ENCODE measurements at regions not wholly inside any gene's neighbourhood (a gene's known extent, or its start where the extent isn't known, plus 50 kb on each side); places are given as distances from the start of the nearest gene placed in this dataset.
"Not testable (repeated sequence)": the region's sequence is repeated elsewhere in the genome, so short reads cannot be mapped to it uniquely, and the experiment has no call there.

DNA sequence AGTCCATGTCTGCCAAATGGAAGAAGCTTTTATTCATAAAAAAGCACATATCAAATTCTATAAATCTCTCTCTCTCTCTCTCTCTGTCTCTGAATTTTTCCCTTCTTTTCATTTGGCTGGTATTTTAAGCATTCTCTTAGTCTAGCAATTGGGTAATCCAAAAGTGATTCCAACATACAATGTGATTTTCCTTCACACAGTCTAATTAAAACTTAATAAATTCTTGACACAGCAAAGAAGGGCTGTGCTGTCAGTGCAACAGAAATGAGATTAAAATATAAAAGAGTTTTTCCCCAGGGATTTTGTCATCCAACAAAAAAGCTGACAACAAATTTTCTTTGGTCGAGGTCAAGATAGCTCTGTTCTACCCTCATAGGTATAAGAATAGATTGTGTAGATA, 216.9 kb downstream of the CENPC start:
- no peak for FAIRE-seq

DNA sequence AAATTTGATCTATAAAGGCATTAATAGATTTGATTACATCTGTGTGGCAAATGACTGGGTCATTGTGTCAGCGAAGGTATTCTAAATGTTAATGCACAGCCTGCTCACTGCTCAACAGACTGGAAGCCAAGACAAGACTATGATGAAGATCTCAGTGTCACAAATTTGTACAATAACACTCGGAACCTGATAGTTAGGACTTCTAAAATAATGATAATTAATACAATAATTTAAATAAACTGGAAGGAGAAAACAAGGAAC, 217.4 kb downstream of the CENPC start:
- FAIRE-seq: no peak

DNA sequence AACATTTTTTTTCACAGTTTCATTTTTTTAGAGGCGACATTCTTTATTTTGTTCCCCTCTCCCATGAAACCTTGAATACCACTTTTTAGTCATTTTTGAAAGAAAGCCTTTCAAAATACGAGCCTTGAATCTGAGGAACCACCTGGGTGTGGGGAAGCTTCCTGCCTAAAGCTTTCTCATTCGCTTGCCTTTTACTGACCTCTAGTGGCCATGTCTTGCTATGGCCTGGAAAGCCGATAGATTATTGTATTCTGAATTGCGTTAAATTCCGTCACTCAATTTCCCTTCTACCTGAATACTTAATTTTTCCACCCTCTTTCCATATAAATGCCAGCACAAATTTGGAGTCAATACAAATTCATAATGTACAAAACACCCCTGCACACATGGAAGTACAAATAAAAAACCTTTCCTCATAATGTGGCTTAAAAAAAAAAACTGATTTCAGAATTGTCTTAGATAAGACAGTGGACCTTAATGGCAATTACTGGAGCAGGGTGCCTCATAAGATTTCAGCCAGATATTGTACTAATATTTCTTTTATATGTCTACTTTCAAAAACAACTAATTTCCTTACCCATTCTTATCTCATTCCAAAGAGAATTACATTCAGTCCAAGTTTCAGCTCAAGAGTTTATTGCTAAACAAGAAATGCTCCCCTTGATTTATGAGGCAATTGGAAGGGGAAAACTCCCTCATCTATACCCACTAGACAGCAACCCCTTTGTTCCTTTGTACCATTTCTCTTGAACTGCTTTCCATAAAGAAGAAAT, 217.9 kb downstream of the CENPC start:
- FAIRE-seq: peak; percentile 92

DNA sequence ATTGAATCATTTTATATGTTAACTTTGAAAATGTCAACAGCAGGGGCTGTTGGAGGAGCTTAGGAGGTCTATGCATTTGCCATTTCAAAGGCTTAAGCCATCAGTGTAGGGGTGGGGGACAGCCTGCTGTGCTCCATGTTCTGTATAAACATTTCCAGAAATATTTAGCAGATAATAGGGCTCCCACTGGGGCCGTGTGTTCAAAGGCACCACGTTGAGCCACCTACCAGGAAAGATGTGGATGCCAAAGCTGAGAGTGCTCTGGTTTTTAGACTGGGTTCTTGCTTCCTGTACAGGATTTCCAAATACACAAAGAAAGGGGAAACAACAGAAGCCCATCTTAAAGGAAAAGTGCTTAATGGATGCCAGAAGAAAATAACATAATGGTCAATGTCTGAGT, 219.5 kb downstream of the CENPC start:
- FAIRE-seq: no peak

DNA sequence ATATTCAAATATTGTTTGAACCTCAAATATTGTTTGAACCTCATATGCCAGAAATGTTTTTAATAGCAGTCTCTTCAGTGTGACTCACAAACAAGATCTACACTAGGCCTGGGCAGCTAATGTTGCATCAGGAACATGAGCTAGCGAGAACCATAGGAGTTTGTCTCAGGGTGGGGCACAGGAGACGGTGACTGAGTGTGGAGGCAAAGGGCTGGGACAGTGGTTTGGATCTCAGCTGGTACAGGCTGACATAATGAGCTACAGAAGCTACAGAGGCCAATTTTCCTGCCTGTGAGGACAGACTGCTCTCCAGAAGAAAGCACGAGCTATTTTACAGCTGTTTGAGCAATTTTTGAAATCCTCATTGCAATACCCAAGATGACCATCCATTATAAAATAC, 224.7 kb downstream of the CENPC start:
- no peak for FAIRE-seq

DNA sequence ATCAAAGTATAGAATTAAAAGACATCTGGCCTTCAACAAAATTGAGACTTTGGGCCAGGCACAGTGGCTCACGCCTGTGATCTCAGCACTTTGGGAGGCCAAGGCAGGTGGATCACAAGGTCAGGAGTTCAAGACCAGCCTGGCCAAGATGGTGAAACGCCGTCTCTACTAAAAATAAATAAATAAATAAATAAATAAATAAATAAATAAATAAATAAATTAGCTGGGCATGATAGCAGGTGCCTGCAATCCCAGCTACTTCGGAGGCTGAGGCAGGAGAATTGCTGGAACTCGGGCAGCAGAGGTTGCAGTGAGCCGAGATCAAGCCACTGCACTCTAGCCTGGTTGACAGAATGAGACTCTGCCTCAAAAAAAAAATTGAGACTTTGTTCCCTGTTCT, 225.7 kb downstream of the CENPC start:
- FAIRE-seq: not testable (repeated sequence)

DNA sequence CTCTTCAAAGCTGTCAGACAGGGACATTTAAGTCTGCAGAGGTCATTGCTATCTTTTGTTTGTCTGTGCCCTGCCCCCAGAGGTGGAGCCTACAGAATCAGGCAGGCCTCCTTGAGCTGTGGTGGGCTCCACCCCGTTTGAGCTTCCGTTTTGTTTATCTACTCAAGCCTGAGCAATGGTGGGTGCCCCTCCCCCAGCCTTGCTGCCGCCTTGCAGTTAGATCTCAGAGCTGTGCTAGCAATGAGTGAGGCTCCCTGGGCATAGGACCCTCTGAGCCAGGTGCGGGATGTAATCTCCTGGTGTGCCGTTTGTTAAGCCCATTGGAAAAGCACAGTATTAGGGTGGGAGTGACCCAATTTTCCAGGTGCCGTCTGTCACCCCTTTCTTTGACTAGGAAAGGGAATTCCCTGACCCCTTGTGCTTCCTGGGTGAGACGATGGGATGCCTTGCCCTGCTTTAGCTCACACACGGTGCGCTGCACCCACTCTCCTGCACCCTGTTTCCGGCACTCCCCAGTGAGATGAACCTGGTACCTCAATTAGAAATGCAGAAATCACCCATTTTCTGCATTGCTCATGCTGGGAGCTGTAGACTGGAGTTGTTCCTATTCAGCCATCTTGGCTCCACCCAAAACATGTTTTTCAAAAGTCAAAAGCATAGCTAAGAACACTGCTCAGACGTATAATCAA, 244.7 kb downstream of the CENPC start:
- not testable (repeated sequence) for FAIRE-seq

DNA sequence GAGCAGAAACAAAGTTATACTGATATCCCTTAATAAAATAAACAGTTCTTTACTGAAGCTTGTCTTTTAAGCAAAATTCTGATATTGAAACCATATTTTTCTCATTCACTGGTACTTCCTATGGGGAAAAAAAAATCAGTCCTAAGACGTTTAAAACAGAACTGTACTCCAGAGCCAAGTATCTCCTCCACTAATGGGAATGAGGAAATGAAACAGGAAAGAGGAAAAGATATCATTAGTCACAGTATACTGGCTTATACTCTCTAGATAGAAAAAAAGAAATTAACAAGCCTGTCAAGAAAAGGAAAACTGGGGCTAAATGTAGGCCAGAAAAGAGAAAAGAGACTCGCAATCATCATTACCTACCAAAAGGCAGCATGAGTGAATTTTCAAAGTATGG, 252.7 kb downstream of the CENPC start:
- FAIRE-seq: no peak

DNA sequence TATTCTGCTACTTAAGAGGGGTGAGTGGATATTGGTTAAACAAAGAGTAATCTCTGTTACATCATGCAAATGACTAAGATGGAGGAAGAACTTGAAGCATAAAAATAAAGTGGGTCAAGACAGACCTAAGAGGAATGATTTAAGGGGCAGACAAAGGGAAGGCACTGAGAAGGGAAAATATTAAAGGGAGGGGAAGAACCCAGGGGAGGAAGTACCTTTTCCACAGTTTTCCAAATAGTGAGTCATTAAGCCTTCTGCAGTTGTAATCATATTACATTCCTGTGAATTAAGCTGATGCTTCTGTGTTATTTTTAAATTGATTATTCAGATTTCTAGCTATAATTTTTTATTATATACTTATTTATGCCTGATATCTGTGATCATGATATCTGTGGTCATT, 253.3 kb downstream of the CENPC start:
- FAIRE-seq: no peak

DNA sequence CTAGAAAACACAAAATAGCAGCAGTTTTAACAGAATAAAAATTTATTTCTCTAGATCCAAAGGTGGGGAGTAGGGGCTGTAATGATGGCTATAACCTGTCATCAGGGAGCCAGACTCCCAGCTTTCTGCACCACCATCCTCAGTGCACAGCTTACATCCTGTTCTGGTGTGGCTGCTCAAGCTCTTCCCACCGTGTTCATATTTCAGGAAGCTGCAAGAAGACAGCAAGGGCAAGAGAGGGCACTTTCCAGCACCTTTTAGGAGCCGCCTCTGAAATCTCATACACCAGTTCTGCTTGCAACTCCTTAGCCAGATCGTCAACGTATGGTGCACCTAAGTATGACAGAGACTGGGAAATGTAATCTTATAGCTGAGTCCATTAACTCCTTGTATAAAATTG, 253.7 kb downstream of the CENPC start:
- no peak for FAIRE-seq

DNA sequence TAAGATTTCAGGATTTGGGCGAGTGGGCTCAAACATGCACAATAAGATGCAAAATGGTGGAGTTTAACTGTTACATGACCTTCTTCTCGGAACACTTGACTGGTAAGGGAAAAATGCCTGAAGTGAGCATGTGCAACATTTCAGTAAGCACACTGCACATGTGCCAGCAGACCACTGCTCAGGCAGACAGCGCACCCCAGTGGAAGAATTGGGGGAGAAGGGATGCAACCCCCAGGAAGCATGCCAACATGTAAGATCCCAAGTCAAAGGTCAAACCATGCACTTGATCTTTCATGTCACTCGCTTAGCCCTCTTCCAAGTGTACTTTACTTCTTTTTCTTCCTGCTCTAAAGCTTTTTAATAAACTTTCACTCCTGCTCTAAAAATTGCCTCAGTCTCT, 256.3 kb downstream of the CENPC start:
- no peak for FAIRE-seq

DNA sequence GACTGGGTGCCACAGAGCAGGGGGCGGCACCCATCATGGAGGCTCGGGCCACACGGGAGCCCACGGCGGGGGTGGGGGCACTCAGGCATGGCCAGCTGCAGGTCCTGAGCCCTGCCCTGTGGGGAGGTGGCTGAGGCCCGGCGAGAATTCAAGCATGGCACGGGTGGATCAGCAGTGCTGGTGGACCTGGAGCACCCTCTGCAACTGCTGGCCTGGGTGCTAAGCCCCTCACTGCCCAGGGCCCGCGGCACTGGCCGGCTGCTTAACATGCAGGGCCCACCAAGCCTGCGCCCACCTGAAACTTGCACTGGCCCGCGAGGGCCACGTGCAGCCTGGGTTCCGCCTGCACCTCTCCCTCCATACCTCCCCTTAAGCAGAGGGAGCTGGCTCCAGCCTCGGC, 258.6 kb downstream of the CENPC start:
- no peak for FAIRE-seq

DNA sequence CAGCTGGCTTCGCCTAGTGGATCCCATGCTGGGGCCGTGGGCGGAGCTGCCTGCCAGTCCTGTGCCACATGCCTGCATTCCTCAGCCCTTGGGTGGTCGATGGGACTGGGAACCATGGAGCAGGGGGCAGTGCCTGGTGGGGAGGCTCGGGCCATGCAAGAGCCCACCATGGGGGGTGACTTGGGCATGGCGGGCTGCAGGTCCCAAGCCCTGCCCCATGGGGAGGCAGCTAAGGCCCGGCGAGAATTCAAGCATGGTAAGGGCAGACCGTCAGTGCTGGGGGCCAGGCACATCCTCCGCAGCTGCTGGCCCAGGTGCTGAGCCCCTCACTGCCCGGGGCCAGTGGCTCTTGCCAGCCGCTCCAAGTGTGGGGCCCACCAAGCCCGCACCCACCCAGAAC, 262.6 kb downstream of the CENPC start:
- no peak for FAIRE-seq

DNA sequence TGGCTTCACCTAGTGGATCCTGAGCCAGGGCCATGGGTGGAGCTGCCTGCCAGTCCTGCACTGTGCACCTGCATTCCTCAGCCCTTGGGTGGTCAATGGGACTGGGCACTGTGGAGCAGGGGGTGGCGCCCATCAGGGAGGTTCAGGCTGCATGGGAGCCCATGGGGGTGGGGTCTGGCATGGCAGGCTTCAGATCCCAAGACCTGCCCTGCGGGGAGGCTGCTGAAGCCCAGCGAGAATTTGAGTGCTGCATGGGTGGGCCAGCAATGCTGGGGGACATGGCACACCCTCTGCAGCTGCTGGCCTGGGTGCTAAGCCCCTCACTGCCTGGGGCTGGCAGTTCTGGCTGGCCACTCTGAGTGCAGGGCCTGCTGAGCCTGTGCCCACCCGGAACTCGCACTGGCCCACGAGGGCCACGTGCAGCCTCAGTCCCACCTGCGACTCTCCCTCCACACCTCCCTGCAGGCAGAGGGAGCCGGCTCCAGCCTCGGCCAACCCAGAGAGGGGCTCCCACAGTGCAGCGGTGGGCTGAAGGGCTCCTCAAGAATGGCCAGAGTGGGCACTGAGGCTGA, 270.0 kb downstream of the CENPC start:
- no peak for FAIRE-seq

DNA sequence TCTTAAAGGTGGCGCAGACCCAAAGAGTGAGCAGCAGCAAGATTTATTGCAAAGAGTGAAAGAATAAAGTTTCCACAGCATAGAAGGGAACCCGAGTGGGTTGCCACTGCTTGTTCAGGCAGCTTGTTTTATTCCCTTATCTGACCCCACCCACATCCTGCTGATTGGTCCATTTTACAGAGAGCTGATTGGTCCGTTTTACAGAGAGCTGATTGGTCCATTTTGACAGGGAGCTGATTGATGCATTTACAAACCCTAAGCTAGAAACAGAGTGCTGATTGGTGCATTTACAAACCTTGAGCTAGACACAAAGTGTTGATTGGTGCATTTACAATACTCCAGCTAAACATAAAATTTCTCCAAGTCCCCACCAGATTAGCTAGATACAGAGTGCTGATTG, 270.6 kb downstream of the CENPC start:
- FAIRE-seq: not testable (repeated sequence)

DNA sequence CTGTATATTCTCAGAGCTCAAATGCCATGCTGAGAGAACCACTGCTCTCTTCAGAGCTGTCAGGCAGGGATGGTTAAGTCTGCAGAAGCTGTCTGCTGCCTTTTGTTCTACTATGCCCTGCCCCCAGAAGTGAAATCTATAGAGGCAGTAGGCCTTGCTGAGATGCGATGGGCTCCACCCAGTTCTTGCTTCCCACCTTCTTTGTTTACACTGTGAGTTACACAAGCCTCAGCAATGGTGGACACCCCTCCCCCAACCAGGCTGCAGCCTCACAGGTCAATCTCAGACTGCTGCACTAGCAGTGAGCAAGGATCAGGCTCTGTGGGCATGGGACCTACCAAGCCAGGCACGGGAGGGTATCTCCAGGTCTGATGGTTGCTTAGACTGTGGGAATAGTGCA, 271.6 kb downstream of the CENPC start:
- no peak for FAIRE-seq

DNA sequence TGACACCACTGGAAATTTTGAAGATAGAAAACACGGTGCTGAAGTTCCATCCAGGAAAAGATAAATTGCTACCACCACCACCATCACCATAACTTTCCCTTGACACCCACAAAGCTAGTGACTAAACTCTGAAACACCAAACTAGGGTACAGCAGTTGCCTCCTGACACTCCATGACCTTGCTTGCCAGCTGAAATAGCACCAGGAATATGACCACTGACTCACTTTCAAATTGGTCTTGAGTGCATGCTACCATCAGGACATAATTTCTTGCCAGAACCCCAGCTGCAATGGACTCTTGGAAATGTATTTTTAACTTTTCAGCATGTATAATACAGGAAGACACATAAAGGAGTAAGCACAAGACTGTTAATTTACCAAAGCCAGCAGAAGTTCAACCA, 283.3 kb downstream of the CENPC start:
- FAIRE-seq: no peak

DNA sequence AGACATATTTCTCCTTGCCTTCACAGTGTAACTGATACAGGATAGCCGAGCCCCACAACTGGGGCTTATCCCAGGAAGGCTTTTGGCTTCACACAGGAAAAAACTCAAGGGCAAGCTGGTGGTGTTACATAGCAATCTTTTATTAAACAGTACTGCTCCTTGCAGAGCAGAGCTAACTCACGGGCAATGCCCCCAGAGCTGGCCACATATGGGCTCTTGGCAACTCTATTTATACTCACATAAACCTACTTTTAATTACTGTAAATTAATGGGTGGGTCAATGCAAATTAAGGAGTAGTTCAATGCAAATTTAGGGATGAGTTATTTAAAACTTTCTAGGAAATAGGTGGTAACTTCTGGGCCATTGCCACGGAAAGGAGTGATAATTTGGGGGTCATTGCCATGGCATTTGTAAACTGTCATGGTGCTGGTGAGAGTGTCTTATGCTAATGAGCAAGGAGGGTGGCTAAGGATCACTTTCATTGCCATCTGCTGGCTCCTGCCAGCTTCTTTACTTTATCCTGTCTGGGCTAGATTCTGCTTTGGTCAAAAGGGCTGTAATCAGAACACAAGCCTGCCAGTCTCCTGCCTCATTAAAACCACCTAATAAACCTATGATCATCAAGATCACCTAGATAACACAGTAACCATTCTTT, 288.8 kb downstream of the CENPC start:
- no peak for FAIRE-seq

DNA sequence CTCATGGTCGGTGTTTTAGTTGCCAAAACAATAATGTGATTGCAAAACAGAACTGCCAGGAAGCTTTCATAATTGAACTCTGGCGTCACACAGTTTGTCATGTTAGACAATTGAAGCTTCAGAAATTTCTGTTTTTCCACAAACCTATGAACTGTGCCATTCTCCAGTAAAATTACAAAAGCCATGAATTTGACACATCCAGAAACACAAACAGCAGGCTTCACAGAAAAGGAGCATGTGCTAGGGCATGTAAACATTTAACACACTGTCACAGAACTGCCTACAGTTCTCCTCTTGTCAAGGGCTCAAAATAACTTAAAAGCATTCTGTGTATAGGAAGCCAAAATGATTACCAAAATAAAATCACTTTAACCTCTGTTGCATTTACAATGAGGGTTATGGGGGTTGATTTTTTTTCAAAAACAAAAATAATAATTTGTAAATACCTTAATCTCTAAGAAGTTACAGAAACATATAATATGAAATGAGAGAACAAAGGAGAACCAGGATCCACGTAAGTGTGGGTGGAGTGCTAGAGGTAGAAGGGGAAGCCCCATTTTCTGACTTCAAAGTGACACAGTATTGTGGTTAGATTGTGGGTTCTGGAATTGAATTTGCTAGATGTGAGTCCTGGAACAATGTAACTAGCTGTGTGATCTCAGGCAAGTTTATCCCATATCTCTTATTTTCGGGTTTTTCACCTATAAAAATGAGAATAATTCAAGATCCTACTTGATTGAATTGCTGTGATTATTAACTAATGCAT, 295.0 kb downstream of the CENPC start:
- no peak for FAIRE-seq

DNA sequence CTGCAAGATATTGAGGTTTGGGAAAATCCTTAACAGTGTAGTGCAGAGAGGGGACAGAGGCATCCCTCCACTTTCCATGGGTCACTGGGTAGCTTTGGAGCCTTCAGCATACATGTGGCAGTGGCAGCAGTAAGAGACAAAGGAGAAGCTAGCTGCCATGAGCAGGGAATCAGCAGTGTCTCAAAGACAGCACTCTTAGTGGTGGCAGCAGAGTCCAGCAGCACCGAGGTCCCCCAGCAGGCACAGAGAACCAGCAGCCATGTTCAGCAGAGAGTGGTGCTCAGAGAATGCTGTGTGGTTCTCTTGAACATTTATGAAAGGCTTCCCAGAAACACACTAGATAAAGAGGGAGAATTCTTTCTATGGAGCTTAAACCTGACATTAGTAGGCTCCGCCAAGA, 308.5 kb downstream of the CENPC start:
- no peak for FAIRE-seq

DNA sequence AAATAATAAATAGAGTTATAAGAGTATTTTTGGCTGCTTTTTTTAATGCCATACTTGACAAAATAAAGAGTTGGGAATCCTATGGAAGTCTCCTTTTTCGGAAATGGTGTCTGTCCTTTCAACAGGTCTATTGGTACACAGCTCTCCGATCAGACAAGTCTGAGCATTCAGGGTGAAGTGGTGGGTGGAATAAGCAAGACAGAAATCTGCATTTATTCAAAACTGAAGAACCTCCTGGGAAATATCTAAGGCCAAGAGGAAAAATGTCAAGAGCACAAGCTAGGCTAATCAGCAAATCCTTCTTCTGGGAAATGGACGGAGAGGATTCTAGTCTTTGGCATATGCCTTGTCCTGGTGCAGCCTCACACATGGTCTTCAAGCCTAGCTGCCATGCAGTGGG, 309.0 kb downstream of the CENPC start:
- FAIRE-seq: no peak

DNA sequence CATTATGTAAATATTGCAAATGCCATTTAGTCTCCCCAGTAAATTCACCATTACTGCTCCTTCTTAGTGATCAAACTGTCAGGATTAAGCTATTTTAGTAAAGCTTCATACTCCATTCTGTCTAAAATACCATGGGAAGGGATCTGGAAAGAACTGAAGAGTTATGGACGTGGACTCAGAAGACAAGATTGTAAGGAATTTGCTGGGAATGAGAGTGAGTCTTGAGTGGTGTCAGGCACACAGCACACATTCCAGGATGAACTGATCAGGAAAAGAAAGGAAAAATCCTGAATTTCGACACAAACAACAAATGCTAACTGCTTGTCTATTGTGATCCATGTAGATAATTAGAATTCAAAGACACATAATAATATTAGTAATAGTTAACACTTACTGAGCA, 311.0 kb downstream of the CENPC start:
- FAIRE-seq: no peak

DNA sequence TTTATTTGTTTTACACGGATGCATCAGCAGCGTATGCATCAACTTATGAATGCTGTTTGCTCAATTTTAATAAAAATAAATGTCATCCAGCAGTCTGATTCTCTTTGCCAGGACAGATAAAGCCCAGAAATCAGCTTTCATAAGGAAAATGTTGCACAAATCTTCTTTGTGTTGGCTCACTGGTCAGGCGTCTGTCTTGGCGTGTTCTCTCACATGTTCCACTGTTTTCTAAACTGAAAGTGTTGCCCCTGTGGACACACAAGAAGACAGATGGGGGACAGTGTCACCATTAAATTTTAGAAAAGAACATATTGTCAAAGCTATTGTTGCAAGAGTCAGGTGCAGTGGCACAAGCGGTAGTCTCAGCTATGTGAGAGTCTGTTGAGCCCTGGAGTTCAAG, 316.2 kb downstream of the CENPC start:
- no peak for FAIRE-seq
